Stimulated activated CD4-positive, alpha-beta T cell treated with anti-CD3 and anti-CD28 coated beads, Interleukin-12 subunit alpha, Interleukin-12 subunit beta, amount 100 ng/mL, for 48 hours (primary cell): ENCODE measurements at regions not wholly inside any gene's neighbourhood (a gene's known extent, or its start where the extent isn't known, plus 50 kb on each side); places are given as distances from the start of the nearest gene placed in this dataset.

Source experiments
- DNase-seq, 3 donors: peaks; one replicate each; pipeline ENCODE4 v3.0.0-alpha.2; 2020; ENCODE audit warnings: low read depth in 2 of 3, low spot score in 1 of 3

- no peak for DNase-seq
Observed at GRCh38 chr10:29925771-29926692, 133.4 kb downstream of the JCAD start.

- no peak for DNase-seq
Observed at GRCh38 chr10:29924436-29924835, 134.9 kb downstream of the JCAD start.

- DNase-seq: no peak
Observed at GRCh38 chr10:29923416-29923965, 135.9 kb downstream of the JCAD start.

GRCh38 chr10:29922892-29923291 is 136.5 kb downstream of the JCAD start:
- no peak for DNase-seq

- DNase-seq: no peak
Observed at GRCh38 chr10:29922226-29922625, 137.2 kb downstream of the JCAD start.

- no peak for DNase-seq
Observed at GRCh38 chr10:29921071-29921446, 138.3 kb downstream of the JCAD start.

GRCh38 chr10:29920408-29921070 is 138.8 kb downstream of the JCAD start:
- DNase-seq: no peak

- DNase-seq: no peak
Observed at GRCh38 chr10:29918623-29919400, 140.6 kb downstream of the JCAD start.

- DNase-seq: no peak
Observed at GRCh38 chr10:29917311-29917710, 142.1 kb downstream of the JCAD start.

- DNase-seq: no peak
Observed at GRCh38 chr10:29916669-29917068, 142.7 kb downstream of the JCAD start.

- no peak for DNase-seq
Observed at GRCh38 chr10:29914986-29915785, 144.2 kb downstream of the JCAD start.

GRCh38 chr10:29908962-29909361 is 150.4 kb downstream of the JCAD start:
- DNase-seq: peak in 1 of 3 donors; percentile 1

- DNase-seq: no peak
Observed at GRCh38 chr10:29900865-29901264, 158.5 kb downstream of the JCAD start.

GRCh38 chr10:29897999-29898716 is 161.2 kb downstream of the JCAD start:
- no peak for DNase-seq

- no peak for DNase-seq
Observed at GRCh38 chr10:29897430-29897829, 162.0 kb downstream of the JCAD start.

- DNase-seq: no peak
Observed at GRCh38 chr10:29896053-29896452, 163.3 kb downstream of the JCAD start.

GRCh38 chr10:29895456-29895855 is 163.9 kb downstream of the JCAD start:
- no peak for DNase-seq

- no peak for DNase-seq
Observed at GRCh38 chr10:29888321-29888720, 171.1 kb downstream of the JCAD start.

GRCh38 chr10:29886299-29886698 is 173.1 kb downstream of the JCAD start:
- no peak for DNase-seq

- DNase-seq: no peak
Observed at GRCh38 chr10:29883231-29883630, 176.2 kb downstream of the JCAD start.
